TTC549 (cell line): ENCODE measurements at regions not wholly inside any gene's neighbourhood (a gene's known extent, or its start where the extent isn't known, plus 50 kb on each side); places are given as distances from the start of the nearest gene placed in this dataset.
A peak's percentile ranks its signal among the peaks of the same experiment; 100 is the strongest.

Experiments used
- FAIRE-seq: peaks from 2 replicates; lab custom pipeline; 2012; peaks lifted over from hg19 to GRCh38; lab: Jason Lieb, UNC

GRCh38 chr3:87175732-87176131 is 51.4 kb upstream of the CHMP2B start:
- FAIRE-seq, result no peak

- no peak for FAIRE-seq
Measured at GRCh38 chr3:87173776-87174175, 53.3 kb upstream of the CHMP2B start.

- FAIRE-seq, result no peak
Measured at GRCh38 chr3:87173071-87173470, 54.0 kb upstream of the CHMP2B start.

- FAIRE-seq, result peak; percentile 83
Measured at GRCh38 chr3:87167628-87168456, 59.3 kb upstream of the CHMP2B start.

- no peak for FAIRE-seq
Measured at GRCh38 chr3:87164245-87164644, 62.9 kb upstream of the CHMP2B start.

GRCh38 chr3:87161851-87162250 is 65.3 kb upstream of the CHMP2B start:
- FAIRE-seq, result no peak

GRCh38 chr3:87161417-87161816 is 65.7 kb upstream of the CHMP2B start:
- no peak for FAIRE-seq

GRCh38 chr3:87161013-87161412 is 66.1 kb upstream of the CHMP2B start:
- FAIRE-seq, result no peak

- FAIRE-seq, result no peak
Measured at GRCh38 chr3:87158823-87159222, 68.3 kb upstream of the CHMP2B start.

- FAIRE-seq, result no peak
Measured at GRCh38 chr3:87148020-87148419, 79.1 kb upstream of the CHMP2B start.

- FAIRE-seq, result no peak
Measured at GRCh38 chr3:87147562-87147961, 79.5 kb upstream of the CHMP2B start.

- no peak for FAIRE-seq
Measured at GRCh38 chr3:87145553-87145952, 81.6 kb upstream of the CHMP2B start.

GRCh38 chr3:87136066-87136596 is 91.0 kb upstream of the CHMP2B start:
- no peak for FAIRE-seq

- no peak for FAIRE-seq
Measured at GRCh38 chr3:87135412-87135811, 91.7 kb upstream of the CHMP2B start.

GRCh38 chr3:87132801-87133200 is 94.3 kb upstream of the CHMP2B start:
- no peak for FAIRE-seq

- no peak for FAIRE-seq
Measured at GRCh38 chr3:87128006-87128405, 99.1 kb upstream of the CHMP2B start.

- FAIRE-seq, result no peak
Measured at GRCh38 chr3:87127281-87127680, 99.8 kb upstream of the CHMP2B start.

GRCh38 chr3:87126321-87126720 is 100.8 kb upstream of the CHMP2B start:
- FAIRE-seq, result no peak

GRCh38 chr3:87125116-87125515 is 102.0 kb upstream of the CHMP2B start:
- FAIRE-seq, result no peak

GRCh38 chr3:87122766-87123165 is 104.3 kb upstream of the CHMP2B start:
- FAIRE-seq, result no peak

GRCh38 chr3:87121856-87122255 is 105.3 kb upstream of the CHMP2B start:
- FAIRE-seq, result no peak

GRCh38 chr3:87120881-87121280 is 106.2 kb upstream of the CHMP2B start:
- FAIRE-seq, result no peak

- no peak for FAIRE-seq
Measured at GRCh38 chr3:87120236-87120635, 106.9 kb upstream of the CHMP2B start.

GRCh38 chr3:87109465-87109864 is 117.6 kb upstream of the CHMP2B start:
- FAIRE-seq, result no peak
